Fibroblast of skin of abdomen (primary cell): ENCODE measurements at regions not wholly inside any gene's neighbourhood (a gene's known extent, or its start where the extent isn't known, plus 50 kb on each side); places are given as distances from the start of the nearest gene placed in this dataset.

Experiments used
- DNase-seq: peaks from one replicate; pipeline ENCODE4 v3.0.0-alpha.2; 2013

- peak; percentile 91 for DNase-seq
These were observed 131.4 kb upstream of the UBASH3B start for GRCh38 chr11:122523846-122524805.

- DNase-seq, result no peak
These were observed 133.9 kb upstream of the UBASH3B start for GRCh38 chr11:122521626-122522025.

GRCh38 chr11:122517403-122518379 is 137.8 kb upstream of the UBASH3B start:
- DNase-seq, result no peak

- peak; percentile 40 for DNase-seq
These were observed 138.8 kb upstream of the UBASH3B start for GRCh38 chr11:122516686-122517085.

- DNase-seq, result no peak
These were observed 141.5 kb upstream of the UBASH3B start for GRCh38 chr11:122513997-122514396.

GRCh38 chr11:122513328-122513727 is 142.2 kb upstream of the UBASH3B start:
- DNase-seq, result no peak

- DNase-seq, result no peak
These were observed 142.8 kb upstream of the UBASH3B start for GRCh38 chr11:122512688-122513087.

GRCh38 chr11:122509899-122510298 is 145.6 kb upstream of the UBASH3B start:
- DNase-seq, result no peak

- DNase-seq, result no peak
These were observed 146.4 kb upstream of the UBASH3B start for GRCh38 chr11:122509091-122509490.

- DNase-seq, result peak; percentile 97
These were observed 150.1 kb upstream of the UBASH3B start for GRCh38 chr11:122505304-122506006.

GRCh38 chr11:122494221-122494620 is 161.3 kb upstream of the UBASH3B start:
- DNase-seq, result peak; percentile 16

GRCh38 chr11:122491509-122491908 is 164.0 kb upstream of the UBASH3B start:
- peak; percentile 81 for DNase-seq

GRCh38 chr11:122488892-122489706 is 166.4 kb upstream of the UBASH3B start:
- DNase-seq, result no peak

GRCh38 chr11:122487669-122488068 is 167.9 kb upstream of the UBASH3B start:
- DNase-seq, result no peak

GRCh38 chr11:122486793-122487495 is 168.6 kb upstream of the UBASH3B start:
- DNase-seq, result no peak

- DNase-seq, result no peak
These were observed 176.5 kb upstream of the UBASH3B start for GRCh38 chr11:122478986-122479385.

GRCh38 chr11:122468965-122469364 is 186.6 kb upstream of the UBASH3B start:
- no peak for DNase-seq

- no peak for DNase-seq
These were observed 192.0 kb upstream of the UBASH3B start for GRCh38 chr11:122463530-122463929.

- DNase-seq, result no peak
These were observed 196.5 kb upstream of the UBASH3B start for GRCh38 chr11:122459064-122459463.

- no peak for DNase-seq
These were observed 201.9 kb upstream of the UBASH3B start for GRCh38 chr11:122453586-122453985.

GRCh38 chr11:122451911-122452310 is 203.6 kb upstream of the UBASH3B start:
- no peak for DNase-seq
